GM12865 (cell line): ENCODE measurements at regions not wholly inside any gene's neighbourhood (a gene's known extent, or its start where the extent isn't known, plus 50 kb on each side); places are given as distances from the start of the nearest gene placed in this dataset.

Experiments
- DNase-seq: peaks from one replicate; pipeline ENCODE4 v3.0.0; 2010; ENCODE audit warnings: low read depth
- H3K4me3 ChIP-seq: 2 replicates; pipeline ENCODE4 v1.5.1; 2011; ENCODE audit warnings: mild to moderate bottlenecking, low read depth, low read length, control low read depth
- CTCF ChIP-seq: IDR thresholded peaks from 2 replicates; pipeline ENCODE4 v1.5.1; 2011; ENCODE audit warnings: low read length, control low read depth, low read depth, inconsistent platforms; ENCODE audit not compliant: insufficient read depth; ENCODE audit errors: missing control alignments

- DNase-seq = no peak
- H3K4me3 ChIP-seq = no peak overlapping the region
- no peak for TF ChIP-seq CTCF
Observed at GRCh38 chrX:130995439-130995838, 62.7 kb upstream of the ARHGAP36 start.

GRCh38 chrX:130997314-130997713 is 60.8 kb upstream of the ARHGAP36 start:
- no peak for TF ChIP-seq CTCF
- no peak for DNase-seq
- no peak overlapping the region for H3K4me3 ChIP-seq

- no peak overlapping the region for H3K4me3 ChIP-seq
Observed at GRCh38 chrX:130999360-130999759, 58.8 kb upstream of the ARHGAP36 start.

More at GRCh38 chrX:130999360-130999759, 58.8 kb upstream of the ARHGAP36 start:
- TF ChIP-seq CTCF = no peak
- DNase-seq = no peak
